RWPE2 (cell line): ENCODE measurements at regions not wholly inside any gene's neighbourhood (a gene's known extent, or its start where the extent isn't known, plus 50 kb on each side); places are given as distances from the start of the nearest gene placed in this dataset.

ENCODE experiments used
- ATAC-seq: fragments of 200-7000 bp; cut with Tn5 transposase; 3 replicates; pipeline ENCODE4 v1.9.1; 2021; ENCODE audit warnings: low read depth
- DNase-seq: peaks from one replicate; pipeline ENCODE4 v3.0.0-alpha.2; 2020; ENCODE audit warnings: low spot score
- H3K27ac ChIP-seq: fragments of 450-650 bp; 2 replicates; pipeline ENCODE4 v1.5.1; 2017; ENCODE audit warnings: mild to moderate bottlenecking; ENCODE audit not compliant: poor library complexity, severe bottlenecking
- H3K27me3 ChIP-seq: fragments of 250-450 bp; sonication (Bioruptor Pico); 2 replicates; pipeline ENCODE4 v1.5.1; 2021; ENCODE audit warnings: mild to moderate bottlenecking, moderate library complexity; ENCODE audit not compliant: insufficient read depth, poor library complexity, severe bottlenecking
- H3K36me3 ChIP-seq: fragments of 250-450 bp; sonication (Bioruptor Pico); 2 replicates; pipeline ENCODE4 v1.5.1; 2020; ENCODE audit warnings: low read depth, mild to moderate bottlenecking, moderate library complexity
- H3K4me1 ChIP-seq: fragments of 250-450 bp; sonication (Bioruptor Pico); 2 replicates; pipeline ENCODE4 v1.5.1; 2021; ENCODE audit warnings: mild to moderate bottlenecking, moderate library complexity; ENCODE audit not compliant: insufficient read depth, poor library complexity, severe bottlenecking
- H3K4me3 ChIP-seq: fragments of 250-450 bp; sonication (Bioruptor Pico); 2 replicates; pipeline ENCODE4 v1.5.1; 2021; ENCODE audit warnings: mild to moderate bottlenecking, moderate library complexity; ENCODE audit not compliant: severe bottlenecking
- H3K9me3 ChIP-seq: fragments of 250-450 bp; sonication (Bioruptor Pico); 2 replicates; pipeline ENCODE4 v1.5.1; 2021; ENCODE audit warnings: mild to moderate bottlenecking, moderate library complexity; ENCODE audit not compliant: severe bottlenecking
- TF ChIP-seq, protein P1 (sequence below): fragments of 450-650 bp; IDR thresholded peaks from one replicate; pipeline ENCODE4 v1.5.1; 2017; ENCODE audit warnings: mild to moderate bottlenecking, moderate library complexity; ENCODE audit not compliant: poor library complexity, severe bottlenecking

GRCh38 chr2:57891086-57891712 is 155.4 kb upstream of the VRK2 start:
- Histone ChIP-seq H3K9me3 (no peaks in the 10 kb centered on the region), H3K36me3 (no peaks in the 10 kb centered on the region), H3K4me3 (no peak overlapping the region), H3K4me1 (no peaks in the 10 kb centered on the region), H3K27ac (no peak overlapping the region), H3K27me3 (no peaks in the 10 kb centered on the region)
- ATAC-seq (no peak), DNase-seq (no peak)
- TF ChIP-seq, protein P1, sequence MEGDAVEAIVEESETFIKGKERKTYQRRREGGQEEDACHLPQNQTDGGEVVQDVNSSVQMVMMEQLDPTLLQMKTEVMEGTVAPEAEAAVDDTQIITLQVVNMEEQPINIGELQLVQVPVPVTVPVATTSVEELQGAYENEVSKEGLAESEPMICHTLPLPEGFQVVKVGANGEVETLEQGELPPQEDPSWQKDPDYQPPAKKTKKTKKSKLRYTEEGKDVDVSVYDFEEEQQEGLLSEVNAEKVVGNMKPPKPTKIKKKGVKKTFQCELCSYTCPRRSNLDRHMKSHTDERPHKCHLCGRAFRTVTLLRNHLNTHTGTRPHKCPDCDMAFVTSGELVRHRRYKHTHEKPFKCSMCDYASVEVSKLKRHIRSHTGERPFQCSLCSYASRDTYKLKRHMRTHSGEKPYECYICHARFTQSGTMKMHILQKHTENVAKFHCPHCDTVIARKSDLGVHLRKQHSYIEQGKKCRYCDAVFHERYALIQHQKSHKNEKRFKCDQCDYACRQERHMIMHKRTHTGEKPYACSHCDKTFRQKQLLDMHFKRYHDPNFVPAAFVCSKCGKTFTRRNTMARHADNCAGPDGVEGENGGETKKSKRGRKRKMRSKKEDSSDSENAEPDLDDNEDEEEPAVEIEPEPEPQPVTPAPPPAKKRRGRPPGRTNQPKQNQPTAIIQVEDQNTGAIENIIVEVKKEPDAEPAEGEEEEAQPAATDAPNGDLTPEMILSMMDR: no peak

- Histone ChIP-seq H3K36me3 (no peaks in the 10 kb centered on the region), H3K4me1 (no peaks in the 10 kb centered on the region), H3K4me3 (no peak overlapping the region), H3K27ac (no peak overlapping the region), H3K27me3 (no peaks in the 10 kb centered on the region), H3K9me3 (no peaks in the 10 kb centered on the region)
- no peak for DNase-seq
- no peak for ATAC-seq
- TF ChIP-seq, protein P1: no peak
Observed at GRCh38 chr2:57892920-57893319, 153.7 kb upstream of the VRK2 start.

DNA sequence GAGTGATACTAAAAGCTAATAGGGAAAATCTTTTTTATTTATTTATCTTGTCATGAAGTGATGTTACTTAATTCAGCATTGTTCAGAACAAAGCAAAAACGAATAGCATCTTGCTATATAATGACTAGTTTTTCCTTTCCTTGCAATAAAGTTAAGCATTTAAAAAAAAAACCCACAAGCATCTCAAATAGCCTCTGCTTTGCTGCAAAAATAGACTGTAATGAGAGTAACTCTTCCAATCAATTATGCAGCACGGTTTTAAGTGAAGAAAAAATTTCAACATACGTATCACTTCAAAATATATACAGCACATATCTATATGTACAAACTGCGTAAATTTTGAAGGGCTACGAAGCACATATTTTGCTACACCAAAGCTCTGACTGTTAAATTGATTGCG is 153.3 kb upstream of the VRK2 start:
- TF ChIP-seq, protein P1: no peak
- no peaks in the 10 kb centered on the region for H3K4me1 ChIP-seq
- no peaks in the 10 kb centered on the region for H3K9me3 ChIP-seq
- H3K27me3 ChIP-seq: no peaks in the 10 kb centered on the region
- H3K4me3 ChIP-seq: no peak overlapping the region
- ATAC-seq (no peak), DNase-seq (no peak)
- no peak overlapping the region for H3K27ac ChIP-seq
- no peaks in the 10 kb centered on the region for H3K36me3 ChIP-seq

GRCh38 chr2:57893786-57894185 is 152.8 kb upstream of the VRK2 start:
- TF ChIP-seq, protein P1: no peak
- Histone ChIP-seq H3K27me3 (no peaks in the 10 kb centered on the region), H3K36me3 (no peaks in the 10 kb centered on the region), H3K4me3 (no peak overlapping the region), H3K27ac (no peak overlapping the region), H3K4me1 (no peaks in the 10 kb centered on the region), H3K9me3 (no peaks in the 10 kb centered on the region)
- DNase-seq (no peak), ATAC-seq (no peak)

DNA sequence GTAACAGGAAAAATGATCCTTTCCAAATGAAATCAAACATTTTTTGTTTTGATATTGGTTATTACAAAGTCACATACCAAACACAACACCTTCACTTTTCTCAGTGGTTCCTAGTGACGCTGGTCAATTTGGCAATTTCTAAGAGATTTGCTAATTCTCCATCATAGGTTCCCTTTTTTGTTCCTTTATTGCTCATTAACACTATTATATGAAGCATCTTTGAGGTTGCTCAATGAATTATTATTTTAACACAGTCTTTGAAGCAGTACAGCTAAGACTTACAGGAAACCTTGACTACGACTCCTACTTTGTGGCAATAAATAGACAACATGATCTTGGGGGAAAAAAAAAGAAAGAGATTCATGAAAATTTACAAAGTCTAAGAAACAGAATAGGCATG is 152.2 kb upstream of the VRK2 start:
- ATAC-seq (no peak), DNase-seq (no peak)
- Histone ChIP-seq H3K36me3 (no peaks in the 10 kb centered on the region), H3K9me3 (no peaks in the 10 kb centered on the region), H3K4me1 (no peaks in the 10 kb centered on the region), H3K27ac (no peak overlapping the region), H3K27me3 (no peaks in the 10 kb centered on the region), H3K4me3 (no peak overlapping the region)
- TF ChIP-seq, protein P1: no peak
